GM15510 (cell line): ENCODE measurements at regions not wholly inside any gene's neighbourhood (a gene's known extent, or its start where the extent isn't known, plus 50 kb on each side); places are given as distances from the start of the nearest gene placed in this dataset.

Experiments
- POLR2A ChIP-seq: IDR thresholded peaks from 3 replicates; pipeline ENCODE4 v1.6.1; 2011; ENCODE audit warnings: borderline replicate concordance; ENCODE audit not compliant: insufficient read length; ENCODE audit errors: extremely low read depth

GRCh38 chr17:77441130-77441920, 300.6 kb downstream of the SEC14L1 start:
- TF ChIP-seq POLR2A, result peak; percentile 25

GRCh38 chr17:77441940-77442339, 301.2 kb downstream of the SEC14L1 start:
- TF ChIP-seq POLR2A, result no peak

GRCh38 chr17:77442976-77443747, 302.4 kb downstream of the SEC14L1 start:
- no peak for TF ChIP-seq POLR2A

GRCh38 chr17:77443748-77444260, 303.0 kb downstream of the SEC14L1 start:
- TF ChIP-seq POLR2A, result no peak

GRCh38 chr17:77444628-77444983, 303.8 kb downstream of the SEC14L1 start:
- TF ChIP-seq POLR2A, result no peak

- TF ChIP-seq POLR2A, result peak; percentile 61
Measured at GRCh38 chr17:77444984-77445759, 304.4 kb downstream of the SEC14L1 start.

- peak; percentile 49 for TF ChIP-seq POLR2A
Measured at GRCh38 chr17:77445760-77446532, 305.2 kb downstream of the SEC14L1 start.

- TF ChIP-seq POLR2A, result no peak
Measured at GRCh38 chr17:77446940-77447634, 306.3 kb downstream of the SEC14L1 start.

- no peak for TF ChIP-seq POLR2A
Measured at GRCh38 chr17:77449373-77449907, 308.7 kb downstream of the SEC14L1 start.

- TF ChIP-seq POLR2A, result peak; percentile 36
Measured at GRCh38 chr17:77449908-77450741, 309.4 kb downstream of the SEC14L1 start.

- TF ChIP-seq POLR2A, result no peak
Measured at GRCh38 chr17:77450742-77451244, 310.0 kb downstream of the SEC14L1 start.

GRCh38 chr17:77451245-77451893, 310.6 kb downstream of the SEC14L1 start:
- peak; percentile 72 for TF ChIP-seq POLR2A
